GM21360 (cell line): ENCODE measurements at regions not wholly inside any gene's neighbourhood (a gene's known extent, or its start where the extent isn't known, plus 50 kb on each side); places are given as distances from the start of the nearest gene placed in this dataset.
"Not testable (repeated sequence)": the region's sequence is repeated elsewhere in the genome, so short reads cannot be mapped to it uniquely, and the experiment has no call there.

ENCODE experiments used
- ATAC-seq: cut with Tn5 transposase; IDR thresholded peaks from one replicate; pipeline ENCODE4 v1.9.1; 2021; ENCODE audit warnings: mild to moderate bottlenecking, moderate library complexity; ENCODE audit not compliant: unreplicated experiment

DNA sequence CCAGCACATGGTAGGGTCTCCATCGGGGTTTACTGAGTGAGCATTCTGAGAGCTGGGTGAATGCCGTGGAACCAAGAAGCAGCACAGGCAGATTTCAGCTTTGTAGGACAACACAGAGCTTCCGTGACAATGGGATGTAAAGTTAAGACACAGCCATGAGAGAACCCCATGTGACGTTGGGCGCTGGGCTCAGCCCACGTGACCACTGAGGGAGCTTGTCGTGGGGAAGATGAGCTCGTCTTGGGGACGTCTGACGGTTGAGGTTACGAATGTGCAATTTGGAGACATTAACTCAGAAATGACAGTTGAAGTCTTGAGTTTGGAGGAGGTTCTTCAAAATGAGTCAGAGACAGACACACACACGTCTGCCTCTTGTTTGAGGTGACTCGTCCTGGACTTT, 51.5 kb upstream of the MUC20 start:
- not testable (repeated sequence) for ATAC-seq

DNA sequence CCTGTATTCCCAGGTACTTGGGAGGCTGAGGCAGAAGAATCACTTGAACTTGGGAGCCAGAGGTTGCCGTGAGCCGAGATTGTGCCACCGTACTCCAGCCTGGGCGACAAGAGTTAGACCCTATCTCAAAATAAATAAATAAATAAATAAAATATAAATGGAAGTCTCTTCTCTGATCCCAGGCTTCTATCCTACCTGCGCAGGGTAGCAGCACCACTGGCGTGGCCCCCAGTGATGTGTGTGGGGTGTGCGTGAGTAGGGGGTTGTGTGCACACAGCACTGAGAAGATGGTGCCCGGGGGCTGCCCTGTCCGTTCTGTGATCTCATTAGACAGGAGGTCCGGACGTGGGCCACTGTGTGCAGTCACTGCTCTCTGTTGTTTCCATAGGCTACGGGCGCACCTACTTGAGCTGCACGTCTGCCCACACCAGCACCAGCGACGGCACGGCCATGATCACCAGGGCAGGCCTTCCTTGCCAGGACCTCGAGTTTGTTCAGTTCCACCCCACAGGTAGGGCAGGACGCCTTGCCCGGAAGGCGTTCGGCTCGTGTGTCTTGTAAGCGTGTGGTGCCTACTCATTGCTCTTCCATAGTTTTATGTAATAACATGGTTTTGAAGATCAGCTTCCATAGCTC, 52.5 kb upstream of the MUC20 start:
- ATAC-seq, result not testable (repeated sequence)

DNA sequence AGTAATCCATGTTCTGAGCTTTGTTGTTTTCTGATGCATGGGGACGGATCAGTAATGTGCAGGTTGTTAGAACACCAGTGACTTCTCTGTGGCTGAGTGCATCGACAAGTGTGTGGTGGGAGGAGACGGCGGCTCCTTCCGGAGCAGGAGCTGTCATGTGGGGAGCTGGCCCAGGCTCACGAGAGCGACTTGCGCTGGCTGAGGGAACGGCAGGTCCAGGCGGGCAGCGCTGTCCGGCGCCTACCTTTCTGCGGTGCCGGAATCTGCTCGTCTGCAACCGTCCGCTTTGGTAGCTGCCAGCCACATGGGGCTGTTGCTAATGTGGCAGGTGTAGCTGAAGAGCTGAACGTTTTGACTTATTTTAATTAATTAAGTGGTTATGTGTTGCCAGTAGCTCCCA, 55.5 kb upstream of the MUC20 start:
- not testable (repeated sequence) for ATAC-seq

DNA sequence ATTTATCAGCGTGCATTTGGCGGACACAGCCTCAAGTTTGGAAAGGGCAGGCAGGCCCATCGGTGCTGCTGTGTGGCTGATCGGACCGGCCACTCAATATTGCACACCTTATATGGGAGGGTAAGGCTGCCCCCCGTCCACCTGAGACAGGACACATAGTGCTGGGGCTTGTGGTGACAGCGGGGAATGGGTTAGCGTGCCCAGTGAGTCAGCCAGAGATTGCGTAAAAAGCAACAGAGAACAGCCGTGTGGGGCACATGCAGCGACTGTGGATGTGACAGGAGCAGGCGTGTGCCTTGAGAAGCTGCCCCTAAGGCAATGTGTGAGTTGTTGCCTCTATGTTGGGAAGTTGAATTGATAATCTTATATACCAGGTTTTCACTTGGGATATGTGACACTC, 56.6 kb upstream of the MUC20 start:
- ATAC-seq, result not testable (repeated sequence)

DNA sequence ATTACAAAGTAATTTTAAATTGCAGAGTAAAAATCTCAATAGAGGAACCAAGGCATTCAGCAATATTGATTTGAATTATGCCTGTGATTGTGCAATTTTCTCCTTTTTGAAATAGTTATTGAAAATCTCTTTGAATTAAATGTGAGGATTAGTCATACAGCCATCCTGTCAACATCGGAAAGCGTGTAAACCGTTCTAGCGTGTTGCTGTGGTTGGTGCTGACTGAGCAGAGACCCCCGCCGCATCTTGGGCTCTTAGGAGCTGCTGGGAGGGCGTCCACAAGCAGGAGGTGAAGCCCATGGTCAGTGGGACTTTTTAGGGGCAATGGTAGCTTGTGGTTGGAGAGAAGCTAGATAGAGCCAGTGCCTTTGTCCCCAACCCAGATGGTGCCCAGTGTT, 61.6 kb upstream of the MUC20 start:
- ATAC-seq, result not testable (repeated sequence)

DNA sequence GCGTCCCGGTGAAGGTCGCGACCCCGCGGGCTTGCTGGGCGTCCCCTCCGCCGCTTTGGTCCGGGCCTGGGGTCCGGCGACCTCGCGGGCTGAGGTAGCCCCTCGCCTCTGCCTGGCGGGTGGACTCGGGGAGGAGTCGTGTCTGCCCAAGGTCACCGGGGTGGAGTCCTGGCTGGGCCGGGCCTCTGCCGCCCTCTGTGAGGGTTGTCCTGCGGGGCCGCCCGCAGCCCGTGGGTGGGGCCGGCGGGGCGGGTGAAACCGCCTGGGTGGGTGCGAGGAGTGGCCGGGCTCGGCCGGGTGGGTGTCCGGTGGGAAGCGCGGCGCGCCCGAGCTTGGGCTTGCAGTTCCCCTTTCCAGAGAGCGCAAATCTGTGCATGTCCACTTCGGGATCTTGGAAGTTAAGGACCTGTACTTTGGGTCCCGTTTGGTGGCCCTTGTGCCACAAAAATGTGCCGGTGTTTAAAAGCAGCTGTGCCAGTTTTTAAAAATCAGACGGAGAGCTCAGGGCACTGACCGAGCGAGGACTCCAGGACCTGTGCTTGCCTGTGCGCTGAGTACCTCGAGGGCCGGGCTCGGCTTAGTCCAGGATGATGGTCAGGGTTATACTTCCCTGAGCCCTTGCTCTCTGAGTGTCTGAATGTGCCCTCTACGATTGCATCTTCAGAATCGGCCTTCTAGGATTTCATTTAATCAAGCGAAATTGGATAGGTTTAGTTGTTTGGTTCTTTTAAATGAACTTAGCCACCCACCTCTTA, 62.2 kb upstream of the MUC20 start:
- ATAC-seq, result peak; percentile 28

DNA sequence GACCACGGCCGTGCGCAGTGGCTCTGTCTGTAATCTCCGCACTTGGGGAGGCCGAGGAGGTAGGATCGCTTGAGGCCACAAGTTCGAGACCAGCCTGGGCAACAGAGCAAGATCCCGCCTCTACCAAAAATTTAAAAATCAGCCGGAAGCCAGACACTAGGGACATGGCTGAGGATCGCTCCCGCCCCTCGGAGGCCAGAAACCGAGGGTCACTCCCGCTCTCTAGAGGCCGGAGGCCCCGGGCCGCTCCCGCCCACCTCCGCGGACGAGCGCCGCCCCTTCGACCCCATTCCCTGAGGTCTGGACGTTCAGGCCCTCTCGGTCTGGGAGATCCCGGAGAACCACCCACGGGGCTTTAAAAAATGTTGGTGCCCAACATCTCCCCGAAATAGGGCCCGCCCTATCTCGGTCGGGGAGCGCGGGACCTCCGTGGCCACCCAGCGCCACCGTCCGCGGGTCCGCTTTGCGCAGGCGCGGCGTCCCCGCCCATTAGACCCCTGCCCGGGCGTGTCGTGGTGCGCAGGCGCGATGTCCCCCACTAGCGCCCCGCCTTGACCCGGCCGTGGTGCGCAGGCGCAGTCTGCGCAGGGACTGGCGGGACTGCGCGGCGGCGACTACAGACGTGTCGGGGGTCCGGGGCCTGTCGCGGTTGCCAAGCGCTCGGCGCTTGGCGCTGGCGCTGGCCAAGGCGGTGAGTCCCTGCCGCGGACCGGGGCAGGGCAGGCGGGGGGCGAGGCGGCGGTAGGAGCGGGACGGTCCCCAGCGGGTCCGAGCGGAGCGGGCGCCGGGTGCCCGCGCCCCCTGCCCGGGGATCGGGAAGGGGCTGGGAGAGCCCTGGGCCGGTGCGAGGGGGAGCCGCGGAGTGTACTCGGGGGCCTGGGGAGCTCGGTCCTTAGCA, 63.1 kb upstream of the MUC20 start:
- ATAC-seq, result peak; percentile 81

DNA sequence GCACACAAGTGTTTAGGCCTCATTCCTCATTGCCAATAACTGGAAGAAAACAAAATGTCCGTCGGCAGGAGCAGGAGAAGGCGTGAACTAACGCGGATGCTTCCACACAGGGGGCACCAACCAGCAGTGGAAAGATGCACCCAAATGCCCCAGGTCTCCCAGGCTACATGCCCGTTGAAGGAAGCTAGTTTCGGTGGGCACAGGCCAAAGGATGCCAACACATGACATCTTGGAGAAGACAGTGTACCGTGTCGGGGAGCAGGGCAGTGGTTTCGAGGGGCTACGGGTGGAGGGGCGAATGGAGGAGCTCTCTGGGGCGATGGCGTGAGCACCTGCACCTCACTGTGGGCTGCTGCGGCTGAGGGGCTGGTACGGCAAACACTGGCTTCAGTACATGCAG, 64.7 kb upstream of the MUC20 start:
- ATAC-seq, result not testable (repeated sequence)

DNA sequence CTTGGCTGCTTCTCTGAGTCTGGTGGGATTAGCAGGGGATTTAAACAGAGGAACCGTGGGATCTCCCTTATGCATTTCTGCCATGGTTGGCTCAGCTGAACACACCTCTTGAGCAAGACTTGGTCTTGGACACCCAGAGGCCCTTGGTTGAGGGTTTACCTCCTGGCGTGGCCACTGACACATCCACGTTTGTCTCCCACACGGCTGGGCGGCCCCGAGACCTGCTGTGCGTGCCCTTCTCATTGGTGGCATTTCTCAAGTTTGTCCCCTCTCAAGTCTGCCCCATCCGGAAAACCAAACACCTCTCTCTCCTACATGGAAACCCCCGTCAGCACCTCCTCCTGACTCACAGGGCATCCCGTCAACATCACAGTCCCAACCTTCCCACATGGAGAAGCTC, 66.0 kb upstream of the MUC20 start:
- ATAC-seq, result not testable (repeated sequence)

DNA sequence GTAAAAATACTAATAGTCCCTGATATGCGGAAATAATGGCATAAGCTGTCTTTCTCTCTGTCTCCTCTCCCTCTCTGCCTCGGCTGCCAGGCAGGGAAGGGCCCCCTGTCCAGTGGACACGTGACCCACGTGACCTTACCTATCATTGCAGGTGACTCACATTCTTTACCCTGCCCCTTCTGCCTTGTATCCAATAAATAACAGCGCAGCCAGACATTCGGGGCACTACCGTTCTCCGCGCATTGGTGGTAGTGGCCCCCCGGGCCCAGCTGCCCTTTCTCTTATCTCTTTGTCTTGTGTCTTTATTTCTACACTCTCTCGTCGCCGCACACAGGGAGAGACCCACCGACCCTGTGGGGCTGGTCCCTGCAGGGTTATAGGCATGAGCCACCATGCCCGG, 66.6 kb upstream of the MUC20 start:
- ATAC-seq, result not testable (repeated sequence)

DNA sequence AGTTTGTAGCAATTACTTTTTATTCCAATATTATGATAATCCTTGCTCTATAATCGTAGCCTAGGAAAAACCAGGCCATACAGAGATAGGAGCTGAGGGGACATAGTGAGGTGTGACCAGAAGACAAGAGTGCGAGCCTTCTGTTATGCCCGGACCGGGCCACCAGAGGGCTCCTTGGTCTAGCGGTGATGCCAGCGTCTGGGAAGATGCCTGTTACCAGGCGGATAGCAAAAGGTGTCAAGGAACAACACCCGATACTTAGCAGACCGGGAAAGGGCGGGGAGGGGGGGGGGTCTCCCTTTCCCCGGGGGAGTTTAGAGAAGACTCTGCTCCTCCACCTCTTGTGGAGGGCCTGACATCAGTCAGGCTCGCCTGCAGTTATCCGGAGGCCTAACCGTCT, 67.1 kb upstream of the MUC20 start:
- ATAC-seq, result not testable (repeated sequence)

DNA sequence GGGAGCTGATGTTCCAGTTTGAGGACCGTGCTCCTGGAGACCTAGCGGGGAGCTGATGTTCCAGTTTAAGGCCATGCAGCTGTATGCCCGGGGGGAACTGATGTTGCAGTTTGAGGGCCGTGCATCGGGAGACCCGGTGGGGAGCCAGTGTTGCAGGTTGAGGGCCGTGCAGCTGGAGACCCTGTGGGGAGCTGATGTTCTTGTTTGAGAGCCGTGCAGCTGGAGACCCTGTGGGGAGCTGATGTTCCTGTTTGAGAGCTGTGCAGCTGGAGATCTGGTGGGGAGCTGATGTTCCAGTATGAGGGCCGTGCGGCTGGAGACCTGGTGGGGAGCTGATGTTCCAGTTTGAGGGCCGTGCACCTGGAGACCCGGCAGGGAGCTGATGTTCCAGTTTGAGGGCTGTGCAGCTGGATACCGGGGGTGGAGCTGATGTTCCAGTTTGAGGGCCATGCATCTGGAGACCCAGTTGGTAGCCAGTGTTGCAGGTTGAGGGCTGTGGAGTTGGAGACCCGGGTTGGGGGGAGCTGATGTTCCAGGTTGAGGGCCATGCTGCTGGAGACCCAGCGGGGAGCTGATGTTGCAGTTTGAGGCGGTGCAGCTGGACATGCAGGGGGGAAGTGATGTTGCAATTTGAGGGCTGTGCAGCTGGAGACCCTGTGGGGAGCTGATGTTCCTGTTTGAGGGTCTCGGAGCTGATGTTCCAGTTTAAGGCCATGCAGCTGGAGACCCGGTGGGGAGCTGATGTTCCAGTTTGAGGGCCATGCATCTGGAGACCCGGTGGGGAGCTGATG, 64.4 kb upstream of the APOD start:
- ATAC-seq, result not testable (repeated sequence)

DNA sequence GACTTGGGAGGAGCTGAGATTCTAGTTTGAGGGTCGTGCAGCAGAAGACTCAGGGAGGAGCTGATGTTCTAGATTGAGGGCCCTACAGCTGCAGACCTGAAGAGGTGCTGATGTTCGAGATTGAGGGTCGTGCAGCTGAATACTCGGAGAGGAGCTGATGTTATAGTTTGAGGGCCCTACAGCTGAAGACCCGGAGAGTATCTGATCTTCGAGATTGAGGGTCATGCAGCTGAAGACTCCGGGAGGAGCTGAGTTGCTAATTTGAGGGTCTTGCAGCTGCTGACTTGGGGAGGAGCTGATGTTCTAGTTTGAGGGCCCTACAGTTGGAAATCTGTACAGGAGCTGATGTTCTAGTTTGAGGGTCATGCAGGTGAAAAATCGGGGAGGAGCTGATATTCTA, 62.1 kb upstream of the APOD start:
- not testable (repeated sequence) for ATAC-seq

DNA sequence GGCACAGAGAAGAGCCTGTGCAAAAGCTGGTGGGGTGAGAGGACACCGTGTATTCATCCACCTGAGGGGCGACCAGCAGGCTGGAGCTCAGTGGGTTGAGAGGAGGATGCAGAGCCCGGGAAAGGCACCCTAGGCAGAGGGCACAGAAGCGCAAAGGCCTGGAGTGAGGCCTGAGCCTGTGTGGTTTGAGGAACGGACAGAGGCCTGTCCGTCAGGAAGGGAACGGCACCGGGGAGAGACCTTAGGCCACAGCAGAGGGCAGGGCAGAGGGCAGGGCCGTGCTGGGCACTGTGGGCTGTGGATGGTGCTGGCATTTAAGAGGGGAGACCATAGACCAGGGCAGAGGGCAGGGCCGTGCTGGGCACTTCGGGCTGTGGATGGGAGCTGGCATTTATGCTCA, 59.5 kb upstream of the APOD start:
- not testable (repeated sequence) for ATAC-seq

DNA sequence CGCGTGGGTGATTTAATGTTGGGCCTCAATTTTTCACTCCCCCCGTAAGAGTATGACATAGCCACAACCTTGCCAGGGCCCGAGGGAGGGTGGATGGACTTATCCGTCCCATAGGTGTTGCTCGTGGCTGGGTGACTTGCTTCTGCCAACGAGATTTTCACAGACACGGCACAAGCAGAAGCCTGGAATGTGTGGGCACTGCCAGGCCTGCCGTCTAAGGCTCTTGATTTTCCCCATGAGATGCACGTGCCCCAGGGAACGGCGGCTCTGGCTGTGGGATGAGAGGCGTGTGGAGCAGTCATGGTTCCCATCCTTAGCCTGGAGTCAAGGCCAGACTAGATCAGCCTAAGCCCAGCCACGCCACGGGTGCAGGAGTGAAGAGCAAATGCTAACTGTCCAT, 58.6 kb upstream of the APOD start:
- not testable (repeated sequence) for ATAC-seq

DNA sequence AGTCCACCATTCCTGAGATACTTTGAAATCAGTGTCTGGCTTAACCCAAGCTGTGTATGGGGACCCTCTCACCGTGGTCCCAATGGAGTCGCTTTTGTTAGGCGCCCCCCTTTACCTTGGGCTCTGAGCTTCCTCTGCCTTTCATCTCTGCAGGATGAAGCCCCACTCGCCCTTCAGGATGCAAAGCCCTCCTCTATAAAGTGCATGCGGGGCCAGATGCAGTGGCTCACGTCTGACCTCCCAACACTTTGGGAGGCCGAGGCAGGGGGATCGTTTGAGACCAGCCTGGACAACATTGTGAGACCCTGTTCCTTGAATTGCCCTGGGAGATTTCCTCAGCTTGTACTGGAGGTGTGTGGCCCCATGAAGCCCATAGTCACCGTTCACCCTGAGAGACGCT, 54.7 kb upstream of the APOD start:
- not testable (repeated sequence) for ATAC-seq

DNA sequence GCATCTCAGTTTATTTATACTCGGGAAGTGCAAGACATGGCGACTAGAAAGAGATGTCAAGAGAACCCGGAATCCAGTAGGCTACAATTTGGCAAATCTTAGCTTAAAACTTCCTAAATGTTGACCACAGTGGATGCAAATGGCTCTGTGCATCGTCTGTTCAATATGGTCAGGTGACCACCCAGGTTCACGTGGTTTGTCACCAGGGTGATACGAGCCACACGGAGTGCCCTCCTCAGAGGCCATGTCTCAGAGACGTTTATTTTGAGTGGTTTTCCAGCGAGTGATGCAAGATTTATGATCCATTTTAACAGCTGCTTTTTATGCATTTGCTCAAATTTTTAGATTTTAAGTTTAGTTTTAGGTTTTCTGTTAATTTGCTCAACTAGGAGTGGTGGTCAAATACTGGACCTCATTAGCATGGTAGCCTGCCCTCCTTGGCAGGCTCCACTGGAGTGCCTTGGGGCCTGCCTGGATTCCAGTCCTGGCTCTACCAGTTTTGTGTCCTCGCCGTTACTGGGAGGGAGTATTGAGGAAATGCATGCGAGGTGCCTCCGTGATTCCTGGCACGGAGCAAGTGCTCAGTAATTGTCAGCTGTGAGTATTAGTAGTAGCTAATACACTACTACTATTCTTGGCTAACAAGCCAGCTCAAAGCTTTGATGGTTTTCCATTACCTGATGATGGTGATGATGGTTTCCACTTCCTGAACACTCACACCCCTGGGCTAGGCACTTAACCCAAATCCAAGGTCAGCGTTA, 53.9 kb upstream of the APOD start:
- not testable (repeated sequence) for ATAC-seq

DNA sequence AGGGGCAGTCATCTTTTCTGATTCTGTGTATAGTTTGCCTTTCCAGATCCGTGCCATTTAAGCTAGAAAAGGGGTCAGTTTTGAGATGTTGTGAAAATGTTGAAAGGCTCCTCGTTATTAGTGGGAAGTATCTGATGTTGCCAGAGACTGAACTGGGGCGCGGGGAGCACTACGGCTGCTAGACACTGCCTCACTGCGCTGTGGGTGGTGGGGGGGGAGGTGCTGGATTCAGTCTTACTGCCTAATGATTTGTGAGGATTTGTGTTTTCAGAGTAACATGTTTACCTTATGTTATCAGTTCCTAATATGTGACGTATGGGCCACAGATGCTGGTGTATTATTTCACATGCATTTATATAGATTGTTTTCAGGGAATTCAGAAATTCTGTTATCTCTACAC, 53.3 kb upstream of the APOD start:
- not testable (repeated sequence) for ATAC-seq

DNA sequence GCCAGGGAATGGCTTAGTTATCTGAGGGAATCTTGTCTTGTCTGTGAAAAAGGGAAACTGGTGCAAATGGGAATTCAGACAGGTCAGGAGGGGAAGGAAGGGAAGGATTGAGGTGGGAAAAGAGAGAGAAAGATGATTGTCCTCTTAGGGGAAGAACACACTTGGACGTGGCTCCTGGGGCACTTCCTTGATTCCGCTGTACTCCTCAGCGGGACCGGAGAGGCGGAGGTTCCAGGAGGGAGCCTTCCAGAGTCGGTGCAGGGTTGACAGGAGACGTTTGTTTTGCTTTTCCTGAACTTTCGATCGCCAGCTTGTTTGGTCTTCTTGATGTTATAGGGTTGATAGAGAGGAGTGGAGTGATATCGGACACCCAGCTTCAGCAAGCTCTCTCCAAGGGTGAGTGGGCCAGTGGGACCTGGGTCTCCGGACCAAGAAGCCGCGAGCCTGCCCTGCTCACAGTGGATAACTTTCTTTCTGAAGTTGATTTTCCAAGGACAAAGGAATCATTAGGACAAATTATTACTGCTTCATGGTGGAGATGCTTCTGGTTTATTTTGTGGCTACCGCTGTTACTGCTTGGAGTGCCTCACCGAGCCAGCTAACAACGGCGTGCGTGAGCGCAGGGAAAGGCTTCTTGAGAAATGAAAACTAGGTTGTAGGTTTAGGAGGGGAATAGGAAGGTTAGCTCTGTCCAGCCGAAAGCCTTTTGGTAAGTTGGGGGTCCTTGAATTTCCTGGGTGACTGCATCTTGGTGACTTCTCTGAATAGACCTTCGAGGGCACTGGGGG, 52.4 kb upstream of the APOD start:
- ATAC-seq, result not testable (repeated sequence)
